Bronchial epithelial cell (primary cell): ENCODE measurements at regions not wholly inside any gene's neighbourhood (a gene's known extent, or its start where the extent isn't known, plus 50 kb on each side); places are given as distances from the start of the nearest gene placed in this dataset.

Experiments used
- DNase-seq: peaks from one replicate; pipeline ENCODE4 v3.0.0-alpha.2; 2010; ENCODE audit warnings: low read depth
- FAIRE-seq: peaks from 2 replicates; lab custom pipeline; 2011; peaks lifted over from hg19 to GRCh38; lab: Jason Lieb, UNC
- H3K27me3 ChIP-seq: 2 replicates; pipeline ENCODE4 v1.5.1; 2011; ENCODE audit warnings: low read length; ENCODE audit not compliant: control insufficient read depth, insufficient read depth
- H3K36me3 ChIP-seq: 2 replicates; pipeline ENCODE4 v1.5.1; 2011; ENCODE audit warnings: low read length; ENCODE audit not compliant: control insufficient read depth, insufficient read depth
- H3K4me3 ChIP-seq: 2 replicates; pipeline ENCODE4 v1.5.1; 2011; ENCODE audit warnings: mild to moderate bottlenecking, low read depth, low read length, control low read depth
- CTCF ChIP-seq: IDR thresholded peaks from 2 replicates; pipeline ENCODE4 v1.5.1; 2011; ENCODE audit warnings: mild to moderate bottlenecking, moderate library complexity, low read length, control low read depth, inconsistent platforms; ENCODE audit not compliant: insufficient read depth, severe bottlenecking

GRCh38 chr3:18681818-18682345 lies 256.7 kb upstream of the SATB1 start:
- Histone ChIP-seq H3K36me3 (no peaks in the 10 kb centered on the region), H3K4me3 (no peak overlapping the region), H3K27me3 (no peaks in the 10 kb centered on the region)
- no peak for DNase-seq
- FAIRE-seq: no peak
- TF ChIP-seq CTCF: no peak

- no peak for FAIRE-seq
- Histone ChIP-seq H3K4me3 (no peak overlapping the region), H3K27me3 (no peaks in the 10 kb centered on the region), H3K36me3 (no peaks in the 10 kb centered on the region)
- DNase-seq: peak; percentile 41
- TF ChIP-seq CTCF: no peak
These were observed 255.6 kb upstream of the SATB1 start for GRCh38 chr3:18680758-18681157.

- no peak for FAIRE-seq
- Histone ChIP-seq H3K36me3 (no peaks in the 10 kb centered on the region), H3K27me3 (no peaks in the 10 kb centered on the region), H3K4me3 (no peak overlapping the region)
- no peak for TF ChIP-seq CTCF
- DNase-seq: no peak
These were observed 254.1 kb upstream of the SATB1 start for GRCh38 chr3:18679238-18679637.

GRCh38 chr3:18675197-18675596 lies 250.1 kb upstream of the SATB1 start:
- Histone ChIP-seq H3K36me3 (no peaks in the 10 kb centered on the region), H3K27me3 (no peaks in the 10 kb centered on the region), H3K4me3 (no peak overlapping the region)
- TF ChIP-seq CTCF: no peak
- DNase-seq (no peak), FAIRE-seq (no peak)

- no peak for DNase-seq
- Histone ChIP-seq H3K27me3 (no peaks in the 10 kb centered on the region), H3K4me3 (no peak overlapping the region), H3K36me3 (no peaks in the 10 kb centered on the region)
- no peak for TF ChIP-seq CTCF
- no peak for FAIRE-seq
These were observed 247.4 kb upstream of the SATB1 start for GRCh38 chr3:18672561-18672960.

- Histone ChIP-seq H3K27me3 (no peaks in the 10 kb centered on the region), H3K36me3 (no peaks in the 10 kb centered on the region), H3K4me3 (no peak overlapping the region)
- FAIRE-seq: no peak
- no peak for DNase-seq
- no peak for TF ChIP-seq CTCF
These were observed 245.6 kb upstream of the SATB1 start for GRCh38 chr3:18670759-18671158.
